GM18511 (cell line): ENCODE measurements at regions not wholly inside any gene's neighbourhood (a gene's known extent, or its start where the extent isn't known, plus 50 kb on each side); places are given as distances from the start of the nearest gene placed in this dataset.

ENCODE experiments used
- ATAC-seq: cut with Tn5 transposase; IDR thresholded peaks from one replicate; pipeline ENCODE4 v1.9.1; 2021; ENCODE audit warnings: mild to moderate bottlenecking, moderate library complexity; ENCODE audit not compliant: unreplicated experiment

- no peak for ATAC-seq
Observed at GRCh38 chr2:58527647-58528046, 286.5 kb upstream of the FANCL start.

DNA sequence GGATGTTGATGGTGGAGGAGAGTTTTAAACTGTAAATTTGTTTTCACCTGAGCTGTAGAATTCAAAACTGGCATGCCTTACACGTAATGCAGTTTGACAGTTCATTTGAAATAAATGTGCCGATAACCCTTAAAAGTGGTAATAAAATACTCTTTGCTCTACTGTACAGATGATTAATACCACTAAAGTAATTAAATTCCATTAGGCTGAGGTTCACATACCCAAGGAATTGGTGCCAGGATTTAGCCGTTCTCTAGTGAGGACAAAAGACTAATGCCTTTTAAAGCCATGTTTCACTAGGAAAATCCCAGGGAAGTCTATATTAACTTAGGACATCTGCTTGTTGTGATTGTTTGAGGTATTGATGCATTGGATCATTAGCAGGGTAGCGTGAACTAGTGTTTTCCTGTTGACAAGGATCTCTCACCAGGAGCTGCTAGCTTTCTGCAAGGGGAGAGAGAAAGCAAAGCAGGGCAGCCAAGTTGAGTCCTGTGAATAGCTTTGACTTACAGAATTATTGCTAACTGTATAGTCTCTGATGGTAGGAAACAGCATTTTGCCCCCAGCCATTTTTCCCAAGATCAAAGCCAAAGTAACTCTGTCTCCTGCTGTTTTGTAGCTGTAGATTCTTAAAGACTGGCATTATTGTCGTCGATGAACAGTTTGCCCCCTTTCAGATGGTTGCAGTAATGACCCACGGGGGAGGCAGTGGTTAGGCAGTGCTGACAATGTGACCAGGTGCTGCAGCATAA is 280.9 kb upstream of the FANCL start:
- ATAC-seq = no peak

GRCh38 chr2:58520903-58521302 is 279.8 kb upstream of the FANCL start:
- ATAC-seq = no peak

DNA sequence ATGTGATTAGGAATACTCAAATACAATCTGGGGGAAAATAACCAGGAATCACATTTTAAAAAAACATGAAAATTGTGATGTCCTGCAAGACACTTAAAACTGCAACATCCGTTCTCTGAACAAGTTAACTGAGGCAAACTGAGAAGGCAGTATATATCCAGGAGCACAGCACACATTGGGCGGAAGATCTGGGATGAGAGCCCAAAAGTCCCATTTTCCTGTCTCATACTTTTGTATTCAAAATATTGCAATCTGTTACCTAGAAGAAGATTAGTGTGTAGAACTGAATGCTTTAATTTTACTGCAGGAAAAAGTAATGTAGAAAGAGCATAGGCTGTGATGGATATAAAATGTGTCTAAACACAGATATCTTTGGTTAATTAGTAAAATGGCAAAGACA is 276.8 kb upstream of the FANCL start:
- ATAC-seq = no peak

- ATAC-seq = no peak
Observed at GRCh38 chr2:58516695-58517094, 275.6 kb upstream of the FANCL start.

DNA sequence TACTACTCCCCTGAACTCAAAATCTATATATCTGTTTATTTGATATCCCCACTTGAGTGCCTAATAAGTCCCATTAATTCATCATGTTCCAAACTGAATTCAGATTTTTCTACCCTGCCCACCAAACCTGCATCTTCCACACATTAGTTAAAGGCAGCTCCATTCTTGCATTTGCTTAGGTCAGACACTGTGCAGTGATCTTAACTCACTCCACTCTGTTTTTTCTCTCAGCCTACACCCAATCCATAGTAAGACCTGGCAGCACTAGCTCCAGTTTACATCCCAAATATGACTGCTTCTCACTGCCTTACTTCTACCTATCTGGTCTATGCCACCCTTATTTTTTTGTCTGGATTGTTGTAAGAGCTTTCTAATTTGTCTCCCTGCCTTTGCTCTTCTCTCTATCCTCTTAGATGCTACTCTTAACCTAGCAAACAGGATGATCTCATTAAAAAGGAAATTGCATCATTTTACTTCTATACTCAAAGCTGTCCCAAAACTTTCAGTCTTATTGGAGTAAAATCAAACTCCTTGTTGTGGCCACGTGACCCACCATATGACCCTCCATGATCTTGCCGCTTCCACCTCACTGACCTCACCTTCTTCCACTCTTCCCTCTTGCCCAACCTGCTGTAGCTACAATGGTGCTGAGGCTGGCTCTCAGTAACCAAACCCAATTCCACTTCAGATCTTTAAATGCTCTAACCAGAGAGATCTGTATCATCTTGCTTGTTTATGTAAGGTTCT is 274.9 kb upstream of the FANCL start:
- no peak for ATAC-seq

- peak; percentile 69 for ATAC-seq
Observed at GRCh38 chr2:58514252-58514651, 273.1 kb upstream of the FANCL start.

DNA sequence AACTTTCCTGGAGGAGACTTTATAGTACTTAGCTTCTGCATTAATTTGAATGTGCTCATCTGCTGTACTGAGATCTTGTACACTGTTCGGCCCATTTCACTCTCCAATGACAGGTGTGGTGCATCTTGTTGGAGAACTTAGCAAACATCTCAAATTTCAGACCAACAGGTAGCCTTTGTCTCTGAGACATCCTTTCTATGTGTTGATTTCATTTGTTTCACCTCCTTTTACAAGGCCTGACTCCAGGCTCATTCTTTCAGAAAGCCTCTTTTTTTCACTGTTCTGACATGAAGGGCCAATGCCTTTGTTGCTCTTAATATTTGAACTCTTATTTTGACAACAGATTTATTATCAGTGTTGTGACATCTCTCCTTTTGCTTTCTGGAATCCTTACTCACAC is 271.8 kb upstream of the FANCL start:
- no peak for ATAC-seq

DNA sequence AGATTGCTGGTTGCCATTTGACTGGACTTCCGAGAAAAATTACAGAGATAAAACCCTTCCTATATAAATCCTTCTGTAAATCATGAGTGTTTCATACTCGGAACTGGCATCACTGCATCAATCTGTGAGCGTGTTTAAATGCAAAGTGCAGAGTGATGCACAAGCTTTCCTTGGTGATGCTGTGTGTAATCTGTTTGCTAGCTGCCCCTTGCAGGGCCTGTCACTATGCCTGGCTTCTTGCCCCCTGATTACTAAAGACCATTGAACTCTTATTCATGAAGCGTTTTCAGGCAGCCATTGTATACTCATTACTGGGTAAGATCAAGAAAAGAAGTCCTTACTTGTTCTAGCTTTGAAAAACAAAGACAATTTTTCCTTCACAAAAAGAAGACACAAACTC is 266.9 kb upstream of the FANCL start:
- no peak for ATAC-seq

DNA sequence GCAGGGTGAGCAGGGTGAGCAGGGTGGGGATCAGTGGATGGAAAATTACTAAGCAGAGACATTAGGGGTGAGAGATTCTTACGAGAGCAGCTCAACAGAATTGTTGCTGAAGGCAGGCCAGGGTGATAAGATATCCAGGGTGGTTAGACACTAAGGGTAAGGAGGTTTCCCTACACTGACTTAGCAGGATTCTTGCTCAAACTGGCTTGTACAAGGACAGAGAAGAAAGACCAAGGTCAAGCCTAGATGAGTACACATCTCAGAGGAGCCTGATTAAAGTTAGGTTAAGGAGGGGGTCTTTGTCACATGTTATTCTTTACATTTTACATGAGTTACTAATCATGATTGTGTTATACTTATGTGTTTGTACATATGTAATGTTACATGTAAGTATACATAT is 262.8 kb upstream of the FANCL start:
- no peak for ATAC-seq

GRCh38 chr2:58502931-58503330 is 261.8 kb upstream of the FANCL start:
- ATAC-seq = no peak

DNA sequence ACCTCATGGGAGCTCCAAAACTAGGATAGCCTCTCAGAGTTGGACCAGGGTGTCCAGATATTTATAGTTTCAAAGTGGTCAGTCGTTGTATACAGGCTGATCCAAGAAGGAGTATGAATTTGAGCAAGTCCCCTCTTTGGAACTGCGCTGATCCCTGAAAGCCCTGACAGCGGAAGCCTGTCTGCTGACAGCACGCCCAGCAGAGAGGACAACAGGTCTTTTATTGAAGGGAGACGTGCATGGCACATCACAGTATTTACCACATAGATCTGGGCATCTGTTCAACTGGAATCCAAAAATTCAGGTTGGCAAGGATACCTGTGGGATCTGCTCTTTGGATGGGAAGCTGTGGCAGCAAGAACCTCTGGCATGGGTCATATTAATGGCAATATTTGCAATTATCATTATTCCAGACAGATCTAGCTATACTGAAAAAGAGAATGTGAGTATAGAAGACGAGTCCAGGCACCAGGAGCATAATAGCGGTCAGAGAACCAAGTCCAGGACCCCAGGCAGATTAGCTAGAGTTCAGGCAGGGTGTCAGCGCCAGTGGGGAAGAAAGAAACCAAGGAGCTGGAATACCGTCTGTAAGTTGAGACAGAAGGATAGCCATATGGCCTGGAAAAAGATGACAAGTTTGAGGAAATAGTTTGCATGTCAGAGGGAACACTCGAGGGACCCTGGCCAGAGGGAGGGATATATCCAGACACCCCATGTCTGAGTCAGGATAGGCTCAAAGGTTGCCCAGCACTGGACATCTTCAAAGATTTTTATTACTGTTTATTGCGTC is 260.4 kb upstream of the FANCL start:
- ATAC-seq = no peak

DNA sequence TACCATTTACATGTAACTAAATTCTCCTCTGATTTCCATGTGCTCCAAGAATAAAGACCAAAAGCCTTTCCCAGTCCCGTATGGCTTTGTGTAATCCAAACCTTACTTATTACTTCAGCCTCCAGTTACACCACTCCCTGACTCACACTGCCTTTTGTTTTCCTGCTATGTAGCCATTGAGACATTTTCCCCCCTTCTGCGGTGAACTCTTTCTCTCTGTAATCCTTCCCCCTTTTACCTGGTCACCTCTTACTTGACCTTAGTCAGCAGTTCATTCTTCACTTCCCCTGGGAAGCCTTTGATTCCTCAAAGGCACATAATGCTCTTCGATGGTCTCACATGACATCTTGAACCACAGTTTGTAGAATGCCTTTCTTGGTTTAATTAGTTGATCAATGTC is 256.0 kb upstream of the FANCL start:
- no peak for ATAC-seq

GRCh38 chr2:58495806-58496205 is 254.7 kb upstream of the FANCL start:
- ATAC-seq = no peak

GRCh38 chr2:58494071-58494501 is 253.0 kb upstream of the FANCL start:
- ATAC-seq = no peak

DNA sequence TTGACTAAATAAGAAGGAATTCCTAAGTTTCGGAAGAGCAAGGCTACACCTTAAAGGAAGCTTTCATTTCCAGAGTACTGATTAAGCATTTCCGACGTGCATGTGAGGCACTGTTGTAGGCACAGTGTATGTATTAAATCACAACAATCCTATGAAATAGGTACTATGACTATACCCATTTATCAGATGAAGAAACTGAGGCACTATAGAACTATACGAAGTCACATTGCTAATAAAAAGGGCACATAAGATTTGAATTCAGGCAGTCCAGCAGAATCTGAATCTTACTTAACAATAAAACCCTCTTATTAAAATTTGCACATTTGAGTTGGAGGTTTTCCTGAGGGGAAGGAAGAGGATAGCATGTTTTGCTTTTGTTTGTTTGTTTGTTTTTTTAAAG is 243.5 kb upstream of the FANCL start:
- ATAC-seq = no peak

DNA sequence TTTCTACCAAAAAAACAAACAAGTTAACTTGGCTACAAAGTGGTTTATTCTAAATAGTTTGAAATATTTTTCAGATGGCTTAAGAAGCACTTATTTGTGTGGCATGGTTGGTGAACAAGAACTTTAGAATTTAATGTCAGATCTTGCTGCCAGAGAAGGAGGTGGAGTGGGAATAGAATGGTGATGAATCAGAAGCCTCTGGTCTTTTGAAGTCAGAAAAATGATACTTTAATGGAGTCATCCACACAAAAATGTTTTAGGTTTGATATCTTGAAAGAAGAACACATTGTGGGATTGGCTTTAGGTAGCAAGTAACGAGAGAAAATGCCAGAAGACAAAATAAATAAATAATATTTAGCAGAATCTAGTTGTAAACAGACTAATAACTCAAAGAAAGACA is 243.1 kb upstream of the FANCL start:
- no peak for ATAC-seq

- ATAC-seq = no peak
Observed at GRCh38 chr2:58483307-58483706, 242.2 kb upstream of the FANCL start.

DNA sequence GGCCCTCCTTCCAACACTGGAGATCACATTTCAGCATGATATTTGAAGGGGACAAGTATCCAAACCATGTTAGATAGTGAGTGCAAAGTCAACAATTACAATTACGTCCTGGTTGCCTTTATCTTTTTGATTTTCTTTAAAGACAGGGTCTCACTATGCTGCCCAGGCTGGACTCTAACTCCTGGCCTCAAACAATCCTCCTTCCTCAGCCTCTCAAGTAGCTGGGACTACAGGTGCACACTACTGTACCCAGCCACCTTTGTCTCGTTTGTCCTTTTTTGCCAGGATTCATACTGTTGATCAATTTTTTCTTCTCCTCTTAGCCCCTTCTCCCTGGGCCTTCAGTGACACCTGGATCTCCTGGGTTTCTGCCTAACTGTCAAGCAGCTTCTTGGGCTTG is 240.5 kb upstream of the FANCL start:
- no peak for ATAC-seq

DNA sequence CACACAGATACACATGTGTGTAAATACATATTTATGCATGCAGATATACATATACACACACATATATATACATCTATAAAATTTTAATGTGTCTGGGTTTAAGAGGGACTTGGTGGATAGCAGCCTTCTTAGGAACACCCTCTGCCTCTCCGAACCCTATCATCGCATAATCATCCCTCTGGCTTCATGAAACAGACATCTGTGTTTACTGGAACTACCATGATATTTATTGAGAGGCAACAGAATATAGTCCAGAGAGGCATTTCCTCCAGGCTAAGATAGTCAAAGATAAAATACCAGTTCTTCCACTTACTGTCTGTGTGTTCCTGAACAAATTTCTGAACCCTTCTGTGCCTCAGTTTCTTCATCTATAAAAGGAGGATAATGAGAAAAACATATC is 239.0 kb upstream of the FANCL start:
- no peak for ATAC-seq

- no peak for ATAC-seq
Observed at GRCh38 chr2:58479535-58480140, 238.5 kb upstream of the FANCL start.
